ENCODE measurements at regions not wholly inside any gene's neighbourhood (a gene's known extent, or its start where the extent isn't known, plus 50 kb on each side); places are given as distances from the start of the nearest gene placed in this dataset.
"Not testable (repeated sequence)": the region's sequence is repeated elsewhere in the genome, so short reads cannot be mapped to it uniquely, and the experiment has no call there.

DNA sequence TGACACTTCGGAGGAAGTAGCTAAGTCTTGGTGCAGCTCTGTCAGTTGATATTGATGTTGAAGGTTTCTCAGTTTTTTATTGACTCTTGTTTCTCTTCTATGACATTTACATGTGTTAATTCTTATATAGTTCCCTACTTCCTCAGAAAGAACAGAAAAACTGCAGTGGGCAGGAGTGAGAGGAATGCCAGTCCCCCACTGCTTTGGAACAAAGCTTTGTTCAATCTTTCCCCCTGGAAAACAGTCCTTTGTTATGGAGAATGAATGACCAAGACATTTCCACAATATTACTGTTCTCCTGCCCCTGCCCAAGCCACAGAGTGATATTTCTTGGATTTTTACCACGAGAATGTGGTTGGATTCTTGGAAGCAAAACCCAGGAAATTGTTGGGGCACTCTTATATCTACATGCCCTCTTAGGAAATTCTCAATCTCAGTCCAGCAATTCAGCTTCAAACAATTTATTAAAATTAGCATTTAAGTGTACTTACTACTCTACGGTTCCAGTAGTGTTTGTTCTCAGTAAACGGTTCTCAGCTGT is 258.0 kb upstream of the KCND2 start:
- DNase-seq (ENCODE audit: low spot score), result no peak

GRCh38 chr7:120021085-120021484 is 251.9 kb upstream of the KCND2 start:
- no peak for DNase-seq (ENCODE audit: low spot score)

- no peak for DNase-seq (ENCODE audit: low spot score)
Measured at GRCh38 chr7:120023494-120024167, 249.3 kb upstream of the KCND2 start.

- DNase-seq (ENCODE audit: low spot score), result no peak
Measured at GRCh38 chr7:120028636-120029035, 244.3 kb upstream of the KCND2 start.

DNA sequence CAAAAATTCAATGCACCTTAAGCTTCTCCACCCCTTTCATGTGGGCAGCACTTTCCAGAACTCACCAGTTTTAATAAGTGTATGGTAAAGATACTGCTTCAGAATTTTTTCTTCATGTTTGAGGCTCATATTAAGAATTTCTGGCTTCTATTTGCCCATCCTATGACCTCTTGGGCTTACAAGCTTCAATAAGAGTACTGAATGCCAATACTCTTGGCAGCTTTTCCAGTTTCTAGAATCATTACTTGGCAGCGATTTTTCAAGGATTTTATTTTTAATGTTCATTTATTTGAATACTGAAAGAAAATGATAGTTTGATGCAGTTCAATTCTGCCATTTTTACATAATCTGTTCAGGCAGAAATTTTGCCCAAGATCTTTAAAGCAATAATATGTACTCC is 242.1 kb upstream of the KCND2 start:
- DNase-seq (ENCODE audit: low spot score), result no peak

GRCh38 chr7:120033114-120033513 is 239.9 kb upstream of the KCND2 start:
- no peak for DNase-seq (ENCODE audit: low spot score)

DNA sequence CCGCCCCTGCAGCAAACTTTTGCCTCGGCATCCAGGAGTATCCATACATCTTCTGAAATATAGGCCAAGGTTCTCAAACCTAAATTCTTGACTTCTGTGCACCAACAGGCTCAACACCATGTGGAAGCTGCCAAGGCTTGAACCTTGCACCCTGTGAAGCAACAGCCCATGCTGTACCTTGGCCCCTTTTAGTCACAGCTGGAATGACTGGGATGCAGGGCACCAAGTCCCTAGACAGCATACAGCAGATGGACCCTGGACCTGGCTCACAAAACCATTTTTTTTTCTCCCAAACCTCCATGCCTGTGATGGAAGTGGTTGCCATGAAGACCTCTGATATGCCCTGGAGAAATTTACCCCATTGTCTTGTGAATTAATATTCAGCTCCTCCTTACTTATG is 233.8 kb upstream of the KCND2 start:
- no peak for DNase-seq (ENCODE audit: low spot score)

DNA sequence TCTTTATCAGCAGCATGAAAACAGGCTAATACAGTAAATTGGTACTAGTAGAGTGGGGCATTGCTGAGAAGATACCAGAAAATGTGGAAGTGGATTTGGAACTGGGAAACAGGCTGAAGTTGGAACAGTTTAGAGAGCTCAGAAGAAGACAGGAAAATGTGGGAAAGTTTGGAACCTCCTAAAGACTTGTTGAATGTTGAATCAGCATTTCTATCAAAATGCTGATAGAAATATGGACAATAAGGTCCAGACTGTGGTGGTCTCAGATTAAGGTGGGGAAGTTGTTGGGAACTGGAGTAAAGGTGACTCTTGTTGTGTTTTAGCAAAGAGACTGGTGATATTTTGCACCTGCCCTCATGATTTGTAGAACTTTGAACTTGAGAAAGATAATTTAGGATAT is 231.2 kb upstream of the KCND2 start:
- DNase-seq (ENCODE audit: low spot score), result no peak

DNA sequence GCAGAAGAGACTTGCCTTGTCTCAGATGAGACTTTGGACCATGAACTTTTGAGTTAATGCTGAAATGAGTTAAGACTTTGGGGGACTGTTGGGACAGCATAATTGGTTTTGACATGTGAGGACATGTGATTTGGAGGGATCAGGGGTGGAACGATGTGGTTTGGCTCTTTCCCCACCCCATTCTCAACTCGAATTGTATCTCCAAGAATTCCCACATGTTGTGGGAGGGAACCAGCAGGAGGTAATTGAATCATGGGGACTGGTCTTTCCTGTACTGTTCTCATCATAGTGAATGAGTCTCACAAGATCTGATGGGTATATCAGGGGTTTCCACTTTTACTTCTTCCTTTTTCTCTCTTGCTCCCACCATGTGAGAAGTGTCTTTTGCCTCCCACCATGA is 229.7 kb upstream of the KCND2 start:
- DNase-seq (ENCODE audit: low spot score), result no peak

- DNase-seq (ENCODE audit: low spot score), result no peak
Measured at GRCh38 chr7:120052884-120053382, 220.0 kb upstream of the KCND2 start.

DNA sequence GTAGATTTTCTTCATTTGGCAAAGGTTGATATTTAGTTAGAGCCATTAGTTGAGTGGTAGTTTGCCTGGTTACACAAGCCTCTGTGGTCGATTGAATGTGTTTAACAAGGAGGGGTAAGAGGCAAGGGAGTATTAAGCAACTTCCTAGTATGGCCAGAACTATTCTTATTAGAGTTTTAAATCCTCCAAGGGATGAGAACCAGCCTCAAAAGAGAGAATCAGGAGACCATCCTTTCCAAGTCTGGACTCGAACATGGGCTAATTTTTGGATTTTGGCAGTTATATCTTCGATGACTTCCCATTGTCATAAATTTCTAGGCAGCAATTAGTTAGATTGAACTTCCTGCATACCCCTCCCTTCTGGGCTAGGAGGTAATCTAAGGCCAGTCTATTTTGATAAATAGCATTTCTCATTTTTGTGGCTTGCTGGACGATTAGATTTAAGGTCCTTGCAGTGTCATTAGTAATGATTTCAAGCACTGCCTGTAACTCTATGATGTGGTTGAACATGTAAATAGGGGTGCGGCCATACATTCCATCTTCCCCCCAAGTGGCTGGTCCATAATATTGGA is 219.5 kb upstream of the KCND2 start:
- DNase-seq (ENCODE audit: low spot score), result no peak

GRCh38 chr7:120054376-120055100 is 218.4 kb upstream of the KCND2 start:
- no peak for DNase-seq (ENCODE audit: low spot score)

DNA sequence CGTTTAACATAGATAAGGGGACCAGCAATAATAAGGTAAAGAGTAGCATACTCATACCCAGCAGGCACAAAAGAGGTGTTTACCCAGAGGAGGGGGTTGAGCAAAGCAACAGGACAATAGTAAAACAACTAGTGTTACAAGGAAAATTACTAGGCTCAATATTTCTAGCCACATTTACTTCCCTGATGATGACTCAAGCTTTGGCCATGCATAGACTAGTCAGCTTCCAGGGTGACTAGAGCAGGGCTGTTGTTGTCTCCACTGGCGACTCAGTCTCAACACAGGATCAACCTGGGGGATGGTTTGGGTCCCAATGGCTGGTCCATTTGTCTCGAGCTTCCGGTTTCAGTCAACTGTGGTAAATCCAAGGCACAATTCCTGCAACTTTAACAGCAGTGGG is 217.7 kb upstream of the KCND2 start:
- DNase-seq (ENCODE audit: low spot score), result no peak

DNA sequence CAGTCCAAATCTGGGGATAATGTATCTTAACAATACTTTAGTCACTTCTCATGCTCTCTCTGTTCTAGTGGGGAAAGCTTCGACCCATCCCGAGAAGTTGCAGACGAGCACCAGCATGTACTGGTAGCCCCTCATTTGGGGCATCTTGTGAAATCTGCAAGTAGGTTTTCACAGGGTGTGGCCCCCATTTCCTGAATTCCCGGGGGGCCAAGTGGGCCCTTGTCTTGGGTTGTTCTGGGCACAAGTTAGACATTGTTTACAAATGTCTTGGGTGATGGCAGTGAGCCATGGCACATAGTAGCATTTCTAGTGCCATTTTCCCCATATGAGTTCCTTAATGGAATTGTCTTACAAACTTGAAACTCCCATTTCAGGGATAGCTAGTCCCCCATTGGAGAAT is 216.7 kb upstream of the KCND2 start:
- no peak for DNase-seq (ENCODE audit: low spot score)

- DNase-seq (ENCODE audit: low spot score), result no peak
Measured at GRCh38 chr7:120059641-120060040, 213.3 kb upstream of the KCND2 start.

DNA sequence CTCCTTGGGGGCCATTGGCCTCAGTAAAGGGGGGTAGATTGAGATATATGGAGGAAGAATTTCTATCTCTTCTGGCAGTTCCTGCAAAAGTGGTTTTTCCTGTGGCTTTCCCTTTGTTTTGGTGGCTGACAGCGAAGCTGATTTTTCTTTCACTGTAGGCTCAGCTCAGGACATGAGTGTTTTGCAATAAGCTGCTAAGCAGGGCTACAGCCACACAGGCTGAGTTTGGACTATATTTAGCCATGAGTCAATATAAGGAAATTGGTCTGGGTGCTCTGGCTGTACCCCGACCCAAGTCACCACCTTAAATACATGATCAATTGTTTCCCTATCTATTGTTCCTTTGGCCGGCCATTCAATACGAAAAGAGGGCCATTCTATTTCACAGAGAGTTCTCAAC is 212.7 kb upstream of the KCND2 start:
- no peak for DNase-seq (ENCODE audit: low spot score)

- no peak for DNase-seq (ENCODE audit: low spot score)
Measured at GRCh38 chr7:120060875-120061274, 212.1 kb upstream of the KCND2 start.

- no peak for DNase-seq (ENCODE audit: low spot score)
Measured at GRCh38 chr7:120064565-120064964, 208.4 kb upstream of the KCND2 start.

- not testable (repeated sequence) for DNase-seq (ENCODE audit: low spot score)
Measured at GRCh38 chr7:120066898-120067297, 206.1 kb upstream of the KCND2 start.

DNA sequence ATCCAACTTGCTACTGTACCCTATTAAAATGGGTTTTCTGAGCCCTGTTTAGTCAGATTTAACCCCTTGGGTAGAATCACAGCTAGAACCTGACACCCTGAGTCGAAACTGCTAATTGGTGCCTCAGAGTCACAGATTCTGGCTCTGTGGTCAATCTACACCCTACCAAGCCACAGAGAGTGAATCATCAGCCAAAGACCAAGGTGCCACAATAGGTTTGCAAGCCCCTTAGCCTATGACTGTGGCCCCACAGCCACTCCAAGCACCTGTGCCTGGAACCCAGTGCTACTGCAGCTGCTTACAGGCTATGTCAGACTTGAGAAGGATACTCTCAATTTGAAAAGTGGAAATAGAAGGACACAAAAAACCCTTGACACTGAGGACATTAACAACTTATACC is 202.8 kb upstream of the KCND2 start:
- no peak for DNase-seq (ENCODE audit: low spot score)

- no peak for DNase-seq (ENCODE audit: low spot score)
Measured at GRCh38 chr7:120077777-120078176, 195.2 kb upstream of the KCND2 start.

- DNase-seq (ENCODE audit: low spot score), result no peak
Measured at GRCh38 chr7:120079022-120079421, 194.0 kb upstream of the KCND2 start.

DNA sequence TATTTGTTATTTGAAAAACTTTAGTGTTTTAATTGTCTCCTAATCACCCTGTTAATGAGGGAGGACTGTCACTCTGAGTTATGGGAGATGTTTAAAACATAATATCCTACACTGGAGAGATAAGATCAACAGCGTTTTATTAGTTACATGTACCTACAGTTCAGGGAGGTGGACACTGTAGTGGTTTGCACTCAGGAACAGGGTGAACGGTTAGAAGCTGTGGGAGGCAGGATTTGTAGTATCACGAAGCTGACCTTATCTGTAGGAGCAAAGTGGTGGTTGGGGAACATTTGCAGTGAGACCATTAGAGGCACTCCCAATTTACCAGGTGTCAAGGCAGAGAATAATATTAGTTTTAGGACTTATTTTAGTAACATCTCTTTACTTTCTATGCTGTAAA is 193.3 kb upstream of the KCND2 start:
- DNase-seq (ENCODE audit: low spot score), result no peak

Data from CD4-positive, alpha-beta T cell treated with Interleukin-15 for 4 hours (primary cell).